Mesodermal cell (in vitro differentiated cells): ENCODE measurements at regions not wholly inside any gene's neighbourhood (a gene's known extent, or its start where the extent isn't known, plus 50 kb on each side); places are given as distances from the start of the nearest gene placed in this dataset.

Source experiments
- H3K27ac ChIP-seq: 2 replicates; pipeline ENCODE4 v1.7.0; 2013; ENCODE audit warnings: mild to moderate bottlenecking, low read depth, low read length, moderate library complexity; ENCODE audit not compliant: severe bottlenecking
- H3K36me3 ChIP-seq: 2 replicates; pipeline ENCODE4 v1.7.1; 2013; ENCODE audit warnings: mild to moderate bottlenecking, low read length, moderate library complexity; ENCODE audit not compliant: control insufficient read depth, insufficient read depth
- H3K4me1 ChIP-seq: one replicate; pipeline ENCODE4 v1.7.1; 2013; ENCODE audit warnings: mild to moderate bottlenecking, low read length; ENCODE audit not compliant: insufficient read depth, control insufficient read depth, poor library complexity, severe bottlenecking
- H3K4me3 ChIP-seq: 2 replicates; pipeline ENCODE4 v1.7.0; 2013; ENCODE audit warnings: low read length, control low read depth, mild to moderate bottlenecking; ENCODE audit not compliant: insufficient read depth, poor library complexity, severe bottlenecking; ENCODE audit errors: extremely low read depth
- H3K9me3 ChIP-seq: 2 replicates; pipeline ENCODE4 v1.7.1; 2013; ENCODE audit warnings: mild to moderate bottlenecking, low read length, moderate library complexity; ENCODE audit not compliant: control insufficient read depth
- WGBS, 2 experiments: methylation state at CpG; one replicate each; pipeline ENCODE4 v1.1.5; 2013; ENCODE audit warnings: missing lambda C conversion rate in 2 of 2; ENCODE audit not compliant: insufficient coverage in 2 of 2; 5-methylcytosine and 5-hydroxymethylcytosine counted together

- no peaks in the 10 kb centered on the region for H3K36me3 ChIP-seq
- peaks cover 16% of the 10 kb centered on the region for H3K4me1 ChIP-seq
- 0 to 93% methylated on average over 1 to 2 of the region's 5 CpGs for WGBS, 2 experiments
- H3K4me3 ChIP-seq = no peak overlapping the region
- H3K27ac ChIP-seq = no peak overlapping the region
- no peaks in the 10 kb centered on the region for H3K9me3 ChIP-seq
Observed at GRCh38 chr17:13337151-13337550, 264.6 kb downstream of the HS3ST3A1 start.

- no peak overlapping the region for H3K27ac ChIP-seq
- no peak overlapping the region for H3K4me3 ChIP-seq
- WGBS, 2 experiments = 91 to 100% methylated on average over 1 of the region's 1 CpG
- H3K4me1 ChIP-seq = peaks cover 16% of the 10 kb centered on the region
- H3K36me3 ChIP-seq = no peaks in the 10 kb centered on the region
- no peaks in the 10 kb centered on the region for H3K9me3 ChIP-seq
Observed at GRCh38 chr17:13334374-13334773, 267.4 kb downstream of the HS3ST3A1 start.

- Histone ChIP-seq H3K9me3 (no peaks in the 10 kb centered on the region), H3K36me3 (no peaks in the 10 kb centered on the region), H3K4me1 (peaks cover 16% of the 10 kb centered on the region), H3K4me3 (no peak overlapping the region), H3K27ac (no peak overlapping the region)
- 100% methylated on average over 1 of the region's 2 CpGs; no CpG with 5 or more reads in 1 of the 2 experiments for WGBS, 2 experiments
Observed at GRCh38 chr17:13333661-13334060, 268.1 kb downstream of the HS3ST3A1 start.

GRCh38 chr17:13332207-13332606 lies 269.5 kb downstream of the HS3ST3A1 start:
- WGBS, 2 experiments = 83% methylated on average over 2 of the region's 2 CpGs; no CpG with 5 or more reads in 1 of the 2 experiments
- H3K4me1 ChIP-seq = peaks cover 7% of the 10 kb centered on the region
- no peak overlapping the region for H3K4me3 ChIP-seq
- no peak overlapping the region for H3K27ac ChIP-seq
- H3K9me3 ChIP-seq = no peaks in the 10 kb centered on the region
- H3K36me3 ChIP-seq = no peaks in the 10 kb centered on the region

- 92% methylated on average over 2 of the region's 3 CpGs; no CpG with 5 or more reads in 1 of the 2 experiments for WGBS, 2 experiments
- H3K4me3 ChIP-seq = no peak overlapping the region
- H3K4me1 ChIP-seq = no peaks in the 10 kb centered on the region
- H3K9me3 ChIP-seq = no peaks in the 10 kb centered on the region
- H3K27ac ChIP-seq = no peak overlapping the region
- H3K36me3 ChIP-seq = no peaks in the 10 kb centered on the region
Observed at GRCh38 chr17:13329421-13329820, 272.3 kb downstream of the HS3ST3A1 start.

- Histone ChIP-seq H3K4me1 (no peaks in the 10 kb centered on the region), H3K9me3 (no peaks in the 10 kb centered on the region), H3K4me3 (no peak overlapping the region), H3K27ac (no peak overlapping the region), H3K36me3 (no peaks in the 10 kb centered on the region)
Observed at GRCh38 chr17:13323990-13324389, 277.7 kb downstream of the HS3ST3A1 start.

- 67% methylated on average over 1 of the region's 3 CpGs; no CpG with 5 or more reads in 1 of the 2 experiments for WGBS, 2 experiments
Observed at GRCh38 chr17:13321951-13322701, 279.6 kb downstream of the HS3ST3A1 start.

GRCh38 chr17:13320046-13320785 lies 281.5 kb downstream of the HS3ST3A1 start:
- no peaks in the 10 kb centered on the region for H3K36me3 ChIP-seq
- WGBS, 2 experiments = 94 to 100% methylated on average over 2 to 3 of the region's 5 CpGs
- no peak overlapping the region for H3K27ac ChIP-seq
- no peak overlapping the region for H3K4me3 ChIP-seq
- no peaks in the 10 kb centered on the region for H3K9me3 ChIP-seq
- H3K4me1 ChIP-seq = no peaks in the 10 kb centered on the region

More at GRCh38 chr17:13321951-13322701, 279.6 kb downstream of the HS3ST3A1 start:
- Histone ChIP-seq H3K4me3 (no peak overlapping the region), H3K27ac (no peak overlapping the region), H3K36me3 (no peaks in the 10 kb centered on the region), H3K4me1 (no peaks in the 10 kb centered on the region), H3K9me3 (no peaks in the 10 kb centered on the region)

- H3K4me1 ChIP-seq = no peaks in the 10 kb centered on the region
- H3K4me3 ChIP-seq = no peak overlapping the region
- 100% methylated on average over 1 of the region's 1 CpG for WGBS, 2 experiments
Observed at GRCh38 chr17:13316657-13317056, 285.1 kb downstream of the HS3ST3A1 start.

GRCh38 chr17:13311306-13311705 lies 290.4 kb downstream of the HS3ST3A1 start:
- Histone ChIP-seq H3K4me1 (no peaks in the 10 kb centered on the region), H3K36me3 (no peaks in the 10 kb centered on the region), H3K4me3 (no peak overlapping the region), H3K27ac (no peak overlapping the region), H3K9me3 (peaks cover 6% of the 10 kb centered on the region)
- WGBS, 2 experiments = 100% methylated on average over 1 of the region's 1 CpG; no CpG with 5 or more reads in 1 of the 2 experiments

More at GRCh38 chr17:13316657-13317056, 285.1 kb downstream of the HS3ST3A1 start:
- no peak overlapping the region for H3K27ac ChIP-seq
- H3K36me3 ChIP-seq = no peaks in the 10 kb centered on the region
- no peaks in the 10 kb centered on the region for H3K9me3 ChIP-seq

- no peaks in the 10 kb centered on the region for H3K36me3 ChIP-seq
- H3K4me3 ChIP-seq = no peak overlapping the region
- H3K27ac ChIP-seq = no peak overlapping the region
- H3K9me3 ChIP-seq = peaks cover 6% of the 10 kb centered on the region
- WGBS, 2 experiments = 54% methylated on average over 2 of the region's 2 CpGs; no CpG with 5 or more reads in 1 of the 2 experiments
- H3K4me1 ChIP-seq = no peaks in the 10 kb centered on the region
Observed at GRCh38 chr17:13310858-13311257, 290.9 kb downstream of the HS3ST3A1 start.
